ENCODE measurements at regions not wholly inside any gene's neighbourhood (a gene's known extent, or its start where the extent isn't known, plus 50 kb on each side); places are given as distances from the start of the nearest gene placed in this dataset.
A peak's percentile ranks its signal among the peaks of the same experiment; 100 is the strongest.

- DNase-seq, result no peak
Observed at GRCh38 chr1:224505454-224506093, 71.0 kb upstream of the WDR26 start.

- no peak for DNase-seq
Observed at GRCh38 chr1:224506141-224506814, 71.7 kb upstream of the WDR26 start.

- no peak for DNase-seq
Observed at GRCh38 chr1:224507771-224508523, 73.3 kb upstream of the WDR26 start.

GRCh38 chr1:224509907-224510306, 75.3 kb upstream of the WDR26 start:
- no peak for DNase-seq

GRCh38 chr1:224510880-224511645, 76.5 kb upstream of the WDR26 start:
- no peak for DNase-seq

GRCh38 chr1:224512600-224513151, 78.1 kb upstream of the WDR26 start:
- no peak for DNase-seq

- DNase-seq, result no peak
Observed at GRCh38 chr1:224513383-224513782, 78.8 kb upstream of the WDR26 start.

- DNase-seq, result peak; percentile 96
Observed at GRCh38 chr1:224513787-224514209, 79.2 kb upstream of the WDR26 start.

GRCh38 chr1:224517171-224517570, 82.6 kb upstream of the WDR26 start:
- DNase-seq, result no peak

- no peak for DNase-seq
Observed at GRCh38 chr1:224518528-224518927, 83.9 kb upstream of the WDR26 start.

- DNase-seq, result no peak
Observed at GRCh38 chr1:224519874-224520273, 85.3 kb upstream of the WDR26 start.

- no peak for DNase-seq
Observed at GRCh38 chr1:224520808-224521207, 86.2 kb upstream of the WDR26 start.

GRCh38 chr1:224521904-224522734, 87.5 kb upstream of the WDR26 start:
- no peak for DNase-seq

GRCh38 chr1:224523676-224524075, 89.1 kb upstream of the WDR26 start:
- no peak for DNase-seq

- no peak for DNase-seq
Observed at GRCh38 chr1:224524679-224525078, 90.1 kb upstream of the WDR26 start.

- DNase-seq, result no peak
Observed at GRCh38 chr1:224525411-224526040, 90.6 kb upstream of the CNIH3 start.

- no peak for DNase-seq
Observed at GRCh38 chr1:224526771-224527170, 89.3 kb upstream of the CNIH3 start.

GRCh38 chr1:224528900-224529299, 87.2 kb upstream of the CNIH3 start:
- no peak for DNase-seq

- no peak for DNase-seq
Observed at GRCh38 chr1:224529844-224530243, 86.3 kb upstream of the CNIH3 start.

- no peak for DNase-seq
Observed at GRCh38 chr1:224533517-224533916, 82.6 kb upstream of the CNIH3 start.

- DNase-seq, result no peak
Observed at GRCh38 chr1:224534731-224535130, 81.4 kb upstream of the CNIH3 start.

- DNase-seq, result no peak
Observed at GRCh38 chr1:224535641-224536040, 80.5 kb upstream of the CNIH3 start.

Data from stimulated activated CD8-positive, alpha-beta memory T cell treated with anti-CD3 and anti-CD28 coated beads, Interleukin-4, amount 100 ng/mL, for 48 hours (primary cell).